Keratinocyte (primary cell): ENCODE measurements at regions not wholly inside any gene's neighbourhood (a gene's known extent, or its start where the extent isn't known, plus 50 kb on each side); places are given as distances from the start of the nearest gene placed in this dataset.
"Not testable (repeated sequence)": the region's sequence is repeated elsewhere in the genome, so short reads cannot be mapped to it uniquely, and the experiment has no call there.

Source experiments
- EZH2 ChIP-seq: IDR thresholded peaks from one replicate; pipeline ENCODE4 v1.6.1; 2012; ENCODE audit warnings: inconsistent platforms, mild to moderate bottlenecking, low read length, moderate library complexity
- TF ChIP-seq, protein P1 (sequence below), 3 experiments: IDR thresholded peaks in 1 of 3; conservative IDR thresholded peaks in 1 of 3; optimal IDR thresholded peaks in 1 of 3; 2 replicates in 2 of 3; 3 replicates in 1 of 3; pipeline versions ENCODE3 to v1.5.1; 2011; ENCODE audit warnings: low read length in 3 of 3, mild to moderate bottlenecking in 3 of 3, moderate library complexity in 2 of 3, control low read depth in 1 of 3, inconsistent platforms in 1 of 3; ENCODE audit not compliant: insufficient read depth in 2 of 3; ENCODE audit errors: extremely low read depth in 1 of 3

DNA sequence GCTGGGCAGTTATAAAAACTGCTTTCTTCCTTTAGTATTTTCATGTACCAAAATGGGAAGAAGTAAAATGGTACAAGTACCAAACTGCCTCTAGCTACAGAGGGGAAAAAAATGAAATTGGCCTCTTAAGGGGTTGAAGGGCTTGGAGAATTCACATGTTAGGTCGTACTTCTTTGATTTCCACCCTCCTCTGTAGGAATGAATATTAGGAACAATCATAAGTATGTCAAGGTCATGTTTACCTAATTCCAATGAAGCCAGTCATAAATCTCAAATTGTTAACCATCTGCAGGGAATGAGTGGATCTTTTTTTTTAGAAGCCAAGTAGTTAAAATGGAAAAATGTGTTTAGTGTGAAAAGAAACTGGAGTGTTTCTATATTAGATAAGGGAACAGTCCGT is 772.6 kb downstream of the PRIM2 start:
- TF ChIP-seq, protein P1, sequence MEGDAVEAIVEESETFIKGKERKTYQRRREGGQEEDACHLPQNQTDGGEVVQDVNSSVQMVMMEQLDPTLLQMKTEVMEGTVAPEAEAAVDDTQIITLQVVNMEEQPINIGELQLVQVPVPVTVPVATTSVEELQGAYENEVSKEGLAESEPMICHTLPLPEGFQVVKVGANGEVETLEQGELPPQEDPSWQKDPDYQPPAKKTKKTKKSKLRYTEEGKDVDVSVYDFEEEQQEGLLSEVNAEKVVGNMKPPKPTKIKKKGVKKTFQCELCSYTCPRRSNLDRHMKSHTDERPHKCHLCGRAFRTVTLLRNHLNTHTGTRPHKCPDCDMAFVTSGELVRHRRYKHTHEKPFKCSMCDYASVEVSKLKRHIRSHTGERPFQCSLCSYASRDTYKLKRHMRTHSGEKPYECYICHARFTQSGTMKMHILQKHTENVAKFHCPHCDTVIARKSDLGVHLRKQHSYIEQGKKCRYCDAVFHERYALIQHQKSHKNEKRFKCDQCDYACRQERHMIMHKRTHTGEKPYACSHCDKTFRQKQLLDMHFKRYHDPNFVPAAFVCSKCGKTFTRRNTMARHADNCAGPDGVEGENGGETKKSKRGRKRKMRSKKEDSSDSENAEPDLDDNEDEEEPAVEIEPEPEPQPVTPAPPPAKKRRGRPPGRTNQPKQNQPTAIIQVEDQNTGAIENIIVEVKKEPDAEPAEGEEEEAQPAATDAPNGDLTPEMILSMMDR (optimal IDR thresholded peaks at IDR 0.05 in 1 of 3, IDR thresholded peaks at IDR 0.05 in 1 of 3, conservative IDR thresholded peaks at IDR 0.05 in 1 of 3; ENCODE audit: extremely low read depth in 1 of 3, insufficient read depth in 2 of 3, low read length in 3 of 3), result not testable (repeated sequence)
- not testable (repeated sequence) for TF ChIP-seq EZH2
